ENCODE measurements at regions not wholly inside any gene's neighbourhood (a gene's known extent, or its start where the extent isn't known, plus 50 kb on each side); places are given as distances from the start of the nearest gene placed in this dataset.

- TF ChIP-seq, protein P1, sequence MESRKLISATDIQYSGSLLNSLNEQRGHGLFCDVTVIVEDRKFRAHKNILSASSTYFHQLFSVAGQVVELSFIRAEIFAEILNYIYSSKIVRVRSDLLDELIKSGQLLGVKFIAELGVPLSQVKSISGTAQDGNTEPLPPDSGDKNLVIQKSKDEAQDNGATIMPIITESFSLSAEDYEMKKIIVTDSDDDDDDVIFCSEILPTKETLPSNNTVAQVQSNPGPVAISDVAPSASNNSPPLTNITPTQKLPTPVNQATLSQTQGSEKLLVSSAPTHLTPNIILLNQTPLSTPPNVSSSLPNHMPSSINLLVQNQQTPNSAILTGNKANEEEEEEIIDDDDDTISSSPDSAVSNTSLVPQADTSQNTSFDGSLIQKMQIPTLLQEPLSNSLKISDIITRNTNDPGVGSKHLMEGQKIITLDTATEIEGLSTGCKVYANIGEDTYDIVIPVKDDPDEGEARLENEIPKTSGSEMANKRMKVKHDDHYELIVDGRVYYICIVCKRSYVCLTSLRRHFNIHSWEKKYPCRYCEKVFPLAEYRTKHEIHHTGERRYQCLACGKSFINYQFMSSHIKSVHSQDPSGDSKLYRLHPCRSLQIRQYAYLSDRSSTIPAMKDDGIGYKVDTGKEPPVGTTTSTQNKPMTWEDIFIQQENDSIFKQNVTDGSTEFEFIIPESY (IDR thresholded peaks at IDR 0.05; ENCODE audit: extremely low read depth, insufficient replicate concordance, low read length) = no peak
- TF ChIP-seq, protein P2, sequence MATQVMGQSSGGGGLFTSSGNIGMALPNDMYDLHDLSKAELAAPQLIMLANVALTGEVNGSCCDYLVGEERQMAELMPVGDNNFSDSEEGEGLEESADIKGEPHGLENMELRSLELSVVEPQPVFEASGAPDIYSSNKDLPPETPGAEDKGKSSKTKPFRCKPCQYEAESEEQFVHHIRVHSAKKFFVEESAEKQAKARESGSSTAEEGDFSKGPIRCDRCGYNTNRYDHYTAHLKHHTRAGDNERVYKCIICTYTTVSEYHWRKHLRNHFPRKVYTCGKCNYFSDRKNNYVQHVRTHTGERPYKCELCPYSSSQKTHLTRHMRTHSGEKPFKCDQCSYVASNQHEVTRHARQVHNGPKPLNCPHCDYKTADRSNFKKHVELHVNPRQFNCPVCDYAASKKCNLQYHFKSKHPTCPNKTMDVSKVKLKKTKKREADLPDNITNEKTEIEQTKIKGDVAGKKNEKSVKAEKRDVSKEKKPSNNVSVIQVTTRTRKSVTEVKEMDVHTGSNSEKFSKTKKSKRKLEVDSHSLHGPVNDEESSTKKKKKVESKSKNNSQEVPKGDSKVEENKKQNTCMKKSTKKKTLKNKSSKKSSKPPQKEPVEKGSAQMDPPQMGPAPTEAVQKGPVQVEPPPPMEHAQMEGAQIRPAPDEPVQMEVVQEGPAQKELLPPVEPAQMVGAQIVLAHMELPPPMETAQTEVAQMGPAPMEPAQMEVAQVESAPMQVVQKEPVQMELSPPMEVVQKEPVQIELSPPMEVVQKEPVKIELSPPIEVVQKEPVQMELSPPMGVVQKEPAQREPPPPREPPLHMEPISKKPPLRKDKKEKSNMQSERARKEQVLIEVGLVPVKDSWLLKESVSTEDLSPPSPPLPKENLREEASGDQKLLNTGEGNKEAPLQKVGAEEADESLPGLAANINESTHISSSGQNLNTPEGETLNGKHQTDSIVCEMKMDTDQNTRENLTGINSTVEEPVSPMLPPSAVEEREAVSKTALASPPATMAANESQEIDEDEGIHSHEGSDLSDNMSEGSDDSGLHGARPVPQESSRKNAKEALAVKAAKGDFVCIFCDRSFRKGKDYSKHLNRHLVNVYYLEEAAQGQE (IDR thresholded peaks at IDR 0.05; ENCODE audit: low read depth) = no peak
- no peak for TF ChIP-seq ZFX (IDR thresholded peaks at IDR 0.05)
- TF ChIP-seq EZH2 (IDR thresholded peaks at IDR 0.05) = no peak
- TF ChIP-seq JUND (IDR thresholded peaks at IDR 0.05) = no peak
- no peak for TF ChIP-seq ZNF274 (IDR thresholded peaks at IDR 0.05; ENCODE audit: low read depth, low read length)
- TF ChIP-seq CBX3 (IDR thresholded peaks at IDR 0.05; ENCODE audit: low read depth) = no peak
- no peak for TF ChIP-seq POLR2A (IDR thresholded peaks at IDR 0.05; ENCODE audit: borderline replicate concordance, extremely low read depth, insufficient read depth, insufficient read length)
These were observed 67.1 kb upstream of the MYLIP start (continued) for GRCh38 chr6:16061818-16062217.

DNA sequence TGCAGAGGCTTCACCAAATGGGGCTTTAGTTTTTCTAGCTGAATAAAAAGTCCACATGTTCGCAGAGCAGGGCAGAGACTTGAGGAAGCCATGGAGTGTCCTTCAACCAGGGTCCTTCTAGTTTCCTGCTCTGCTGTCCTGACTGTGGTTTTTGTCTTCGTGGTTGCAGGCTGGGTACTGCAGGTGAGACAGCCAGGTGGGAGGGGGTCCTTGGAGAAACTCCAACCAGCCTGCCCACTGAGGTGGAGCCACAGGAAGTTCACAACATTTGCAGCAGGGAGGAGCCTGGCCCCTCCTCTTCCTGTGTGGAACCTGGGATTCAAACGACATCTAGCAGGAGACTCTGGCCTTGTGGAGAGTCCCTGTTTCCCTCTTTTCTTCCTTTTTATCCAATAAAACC is 68.8 kb upstream of the MYLIP start:
- BruUV-seq (replicated peaks) = no TSS peak
- H3K9me2 ChIP-seq (ENCODE audit: insufficient read depth) = no peaks in the 10 kb centered on the region
- no peaks in the 10 kb centered on the region for H4K20me1 ChIP-seq (ENCODE audit: insufficient read depth)
- ATAC-seq (no peak), DNase-seq (ENCODE audit: low read depth, low spot score) (no peak)
- ChIA-PET RAD21 (ENCODE audit: low non-redundant PET in 1 of 2, low total read pairs in 2 of 2, uncharacterized antibody in 2 of 2, unreplicated experiment in 2 of 2) (no interaction called here), POLR2A (no interaction called here), CTCF (no interaction called here)
- H3K36me3 ChIP-seq (ENCODE audit: control insufficient read depth in 1 of 2, insufficient read depth in 2 of 2, low read length in 2 of 2) = no peaks in the 10 kb centered on the region
- H2AFZ ChIP-seq (ENCODE audit: low read depth, low read length, poor library complexity, severe bottlenecking) = no peak overlapping the region
- H3K4me1 ChIP-seq (ENCODE audit: control insufficient read depth in 1 of 2, insufficient read depth in 2 of 2, low read length in 2 of 2) = no peaks in the 10 kb centered on the region
- H3K4me3 ChIP-seq (replicated peaks in 1 of 2; ENCODE audit: low read depth in 1 of 2, low read length in 2 of 2) = no peak overlapping the region
- H3K9ac ChIP-seq (ENCODE audit: low read length) = no peak overlapping the region
- H3K27ac ChIP-seq (ENCODE audit: low read depth, low read length) = no peak overlapping the region
- H3K9me3 ChIP-seq (ENCODE audit: control insufficient read depth in 1 of 2, insufficient read depth in 1 of 2, low read depth in 1 of 2, low read length in 2 of 2) = no peaks in the 10 kb centered on the region
- H3K4me2 ChIP-seq (ENCODE audit: low read length) = no peak overlapping the region
- H3K79me2 ChIP-seq (ENCODE audit: insufficient read depth, low read length) = no peaks in the 10 kb centered on the region
- intact Hi-C loops (cut with micrococcal nuclease) = no loop called here
- no peaks in the 10 kb centered on the region for H3K27me3 ChIP-seq (ENCODE audit: insufficient read depth, low read length)
- TF ChIP-seq SRF (IDR thresholded peaks at IDR 0.05; ENCODE audit: low read depth) (no peak), ZNF274 (IDR thresholded peaks at IDR 0.05; ENCODE audit: low read depth, low read length) (no peak), EGR1 (IDR thresholded peaks at IDR 0.05; ENCODE audit: low read depth) (no peak), MAX (IDR thresholded peaks at IDR 0.05) (no peak), SIN3A (IDR thresholded peaks at IDR 0.05; ENCODE audit: low read depth) (no peak), ELF1 (IDR thresholded peaks at IDR 0.05; ENCODE audit: borderline replicate concordance, low read depth) (no peak), ZFX (IDR thresholded peaks at IDR 0.05) (no peak), POLR2AphosphoS5 (IDR thresholded peaks at IDR 0.05; ENCODE audit: low read depth, low read length) (no peak), YY1 (IDR thresholded peaks at IDR 0.05; ENCODE audit: extremely low read depth, insufficient replicate concordance, low read depth, low read length) (no peak)
- TF ChIP-seq, protein P2 (IDR thresholded peaks at IDR 0.05; ENCODE audit: low read depth) = no peak
